SU-DHL-6 (cell line): ENCODE measurements at regions not wholly inside any gene's neighbourhood (a gene's known extent, or its start where the extent isn't known, plus 50 kb on each side); places are given as distances from the start of the nearest gene placed in this dataset.
"Not testable (repeated sequence)": the region's sequence is repeated elsewhere in the genome, so short reads cannot be mapped to it uniquely, and the experiment has no call there.

Experiments
- CTCF ChIP-seq: fragments of 200-600 bp; sonication (generic); IDR thresholded peaks from one replicate; pipeline ENCODE4 v1.5.1; 2017; ENCODE audit warnings: antibody characterized with exemption, mild to moderate bottlenecking, low read length, moderate library complexity; ENCODE audit not compliant: insufficient read depth, poor library complexity, severe bottlenecking
- EZH2phosphoT487 ChIP-seq: fragments of 200-600 bp; sonication (generic), shearing (Covaris generic); conservative IDR thresholded peaks from 2 replicates; pipeline ENCODE4 v1.6.1; 2018; ENCODE audit warnings: mild to moderate bottlenecking, antibody characterized with exemption, low read length, moderate library complexity, mixed read lengths

- TF ChIP-seq CTCF, EZH2phosphoT487: not testable (repeated sequence)
Observed at GRCh38 chr1:148325031-148325430, 158.1 kb downstream of the PPIAL4G start.
